Sigmoid colon (tissue), 4 donors: ENCODE measurements at regions not wholly inside any gene's neighbourhood (a gene's known extent, or its start where the extent isn't known, plus 50 kb on each side); places are given as distances from the start of the nearest gene placed in this dataset.

Experiments used
- CTCF ChIP-seq, 4 experiments: fragments of 450-650 bp in 3 of 4; fragments of 200-600 bp in 1 of 4; IDR thresholded peaks; one replicate each; pipeline ENCODE4 v1.5.1; 2016 to 2019; ENCODE audit warnings: antibody characterized with exemption in 4 of 4, mild to moderate bottlenecking in 3 of 4, moderate library complexity in 2 of 4
- POLR2AphosphoS5 ChIP-seq, 4 donors: sonication (generic); formaldehyde crosslinking; IDR thresholded peaks; one replicate each; pipeline ENCODE4 v1.6.1; 2017; ENCODE audit warnings: antibody characterized with exemption in 4 of 4

- TF ChIP-seq POLR2AphosphoS5 (IDR thresholded peaks at IDR 0.05) (no peak), CTCF (IDR thresholded peaks at IDR 0.05) (no peak)
Measured at GRCh38 chr5:4095918-4096630, 500.4 kb downstream of the IRX1 start.
